ENCODE measurements at regions not wholly inside any gene's neighbourhood (a gene's known extent, or its start where the extent isn't known, plus 50 kb on each side); places are given as distances from the start of the nearest gene placed in this dataset.

- no peak overlapping the region for H3K27ac ChIP-seq
- no peak for DNase-seq (ENCODE audit: low spot score)
- TF ChIP-seq CTCF (IDR thresholded peaks at IDR 0.05): no peak
- H3K4me3 ChIP-seq: no peak overlapping the region
Measured at GRCh38 chr2:160984426-160985077, 175.7 kb upstream of the TANK start.

- no peak for TF ChIP-seq CTCF (IDR thresholded peaks at IDR 0.05)
- no peak overlapping the region for H3K4me3 ChIP-seq
- no peak overlapping the region for H3K27ac ChIP-seq
- DNase-seq (ENCODE audit: low spot score): no peak
Measured at GRCh38 chr2:160989778-160990177, 170.4 kb upstream of the TANK start.

GRCh38 chr2:160993654-160994061 is 166.6 kb upstream of the TANK start:
- no peak for DNase-seq (ENCODE audit: low spot score)
- TF ChIP-seq CTCF (IDR thresholded peaks at IDR 0.05): no peak
- no peak overlapping the region for H3K27ac ChIP-seq
- no peak overlapping the region for H3K4me3 ChIP-seq

GRCh38 chr2:160994141-160995002 is 165.9 kb upstream of the TANK start:
- peak; percentile 48 for TF ChIP-seq CTCF (IDR thresholded peaks at IDR 0.05)
- DNase-seq (ENCODE audit: low spot score): no peak
- H3K27ac ChIP-seq: no peak overlapping the region
- peak overlapping the region; percentile 6 for H3K4me3 ChIP-seq

- DNase-seq (ENCODE audit: low spot score): no peak
- no peak overlapping the region for H3K4me3 ChIP-seq
- H3K27ac ChIP-seq: no peak overlapping the region
- no peak for TF ChIP-seq CTCF (IDR thresholded peaks at IDR 0.05)
Measured at GRCh38 chr2:160996584-160996983, 163.6 kb upstream of the TANK start.

- H3K27ac ChIP-seq: no peak overlapping the region
- no peak for TF ChIP-seq CTCF (IDR thresholded peaks at IDR 0.05)
- DNase-seq (ENCODE audit: low spot score): no peak
- H3K4me3 ChIP-seq: no peak overlapping the region
Measured at GRCh38 chr2:161004379-161004778, 155.8 kb upstream of the TANK start.

GRCh38 chr2:161005170-161005569 is 155.1 kb upstream of the TANK start:
- DNase-seq (ENCODE audit: low spot score): no peak

More at GRCh38 chr2:161005170-161005569, 155.1 kb upstream of the TANK start:
- H3K27ac ChIP-seq: no peak overlapping the region
- TF ChIP-seq CTCF (IDR thresholded peaks at IDR 0.05): no peak
- no peak overlapping the region for H3K4me3 ChIP-seq

All from coronary artery (tissue), 2 donors.